ENCODE measurements at regions not wholly inside any gene's neighbourhood (a gene's known extent, or its start where the extent isn't known, plus 50 kb on each side); places are given as distances from the start of the nearest gene placed in this dataset.

DNA sequence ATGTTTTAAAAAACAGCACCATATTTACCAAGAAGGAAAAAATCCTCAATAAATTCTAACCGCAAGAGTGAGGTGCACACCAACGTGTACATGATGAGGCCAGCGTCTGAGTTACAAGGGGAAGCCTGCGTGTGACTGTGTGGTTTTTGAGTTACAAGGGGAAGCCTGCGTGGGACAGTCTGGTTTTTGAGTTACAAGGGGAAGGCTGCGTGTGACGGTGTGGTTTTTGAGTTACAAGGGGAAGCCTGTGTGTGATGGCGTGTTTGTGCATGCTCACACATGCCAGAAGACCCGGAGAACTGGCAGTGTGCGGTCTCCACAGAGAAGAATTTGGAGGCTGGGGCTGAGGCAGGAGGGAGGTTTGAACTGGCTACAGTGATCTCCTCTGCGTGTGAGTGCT is 1376.4 kb downstream of the TBC1D22A start:
- TF ChIP-seq, protein P1, sequence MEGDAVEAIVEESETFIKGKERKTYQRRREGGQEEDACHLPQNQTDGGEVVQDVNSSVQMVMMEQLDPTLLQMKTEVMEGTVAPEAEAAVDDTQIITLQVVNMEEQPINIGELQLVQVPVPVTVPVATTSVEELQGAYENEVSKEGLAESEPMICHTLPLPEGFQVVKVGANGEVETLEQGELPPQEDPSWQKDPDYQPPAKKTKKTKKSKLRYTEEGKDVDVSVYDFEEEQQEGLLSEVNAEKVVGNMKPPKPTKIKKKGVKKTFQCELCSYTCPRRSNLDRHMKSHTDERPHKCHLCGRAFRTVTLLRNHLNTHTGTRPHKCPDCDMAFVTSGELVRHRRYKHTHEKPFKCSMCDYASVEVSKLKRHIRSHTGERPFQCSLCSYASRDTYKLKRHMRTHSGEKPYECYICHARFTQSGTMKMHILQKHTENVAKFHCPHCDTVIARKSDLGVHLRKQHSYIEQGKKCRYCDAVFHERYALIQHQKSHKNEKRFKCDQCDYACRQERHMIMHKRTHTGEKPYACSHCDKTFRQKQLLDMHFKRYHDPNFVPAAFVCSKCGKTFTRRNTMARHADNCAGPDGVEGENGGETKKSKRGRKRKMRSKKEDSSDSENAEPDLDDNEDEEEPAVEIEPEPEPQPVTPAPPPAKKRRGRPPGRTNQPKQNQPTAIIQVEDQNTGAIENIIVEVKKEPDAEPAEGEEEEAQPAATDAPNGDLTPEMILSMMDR (IDR thresholded peaks at IDR 0.05) = no peak
- TF ChIP-seq POLR2A (IDR thresholded peaks at IDR 0.05) = no peak
